KMS-11 (cell line): ENCODE measurements at regions not wholly inside any gene's neighbourhood (a gene's known extent, or its start where the extent isn't known, plus 50 kb on each side); places are given as distances from the start of the nearest gene placed in this dataset.
"Not testable (repeated sequence)": the region's sequence is repeated elsewhere in the genome, so short reads cannot be mapped to it uniquely, and the experiment has no call there.

Experiments used
- H2AFZ ChIP-seq: fragments of 200-600 bp; sonication (generic); 2 replicates; pipeline ENCODE4 v1.6.1; 2016; ENCODE audit warnings: antibody characterized with exemption, mixed run types, low read depth
- H3K27ac ChIP-seq: fragments of 200-600 bp; sonication (generic); 2 replicates; pipeline ENCODE4 v1.6.1; 2016; ENCODE audit warnings: mild to moderate bottlenecking, mixed run types
- H3K27me3 ChIP-seq: fragments of 200-600 bp; sonication (generic); 2 replicates; pipeline ENCODE4 v1.6.1; 2017; ENCODE audit warnings: mild to moderate bottlenecking, low read depth, mixed run types, moderate library complexity; ENCODE audit not compliant: insufficient read depth
- H3K36me3 ChIP-seq: fragments of 200-600 bp; sonication (generic); 2 replicates; pipeline ENCODE4 v1.6.1; 2017; ENCODE audit warnings: mild to moderate bottlenecking, mixed run types; ENCODE audit not compliant: insufficient read depth
- H3K4me1 ChIP-seq: fragments of 200-600 bp; sonication (generic); 2 replicates; pipeline ENCODE4 v1.6.1; 2016; ENCODE audit warnings: mild to moderate bottlenecking, low read depth, mixed run types; ENCODE audit not compliant: poor library complexity, severe bottlenecking
- H3K4me2 ChIP-seq: fragments of 200-600 bp; sonication (generic); 2 replicates; pipeline ENCODE4 v1.7.0; 2016; ENCODE audit warnings: mild to moderate bottlenecking, mixed run types
- H3K4me3 ChIP-seq: fragments of 200-600 bp; sonication (generic); IDR thresholded peaks from 2 replicates; pipeline ENCODE4 v1.6.1; 2017; ENCODE audit warnings: low read depth, low read length, mixed read lengths; ENCODE audit not compliant: insufficient read depth
- H3K79me2 ChIP-seq: fragments of 200-600 bp; sonication (generic); 2 replicates; pipeline ENCODE4 v1.6.1; 2016; ENCODE audit warnings: low read depth, mixed run types; ENCODE audit not compliant: insufficient read depth
- H3K9ac ChIP-seq: fragments of 200-600 bp; sonication (generic); 2 replicates; pipeline ENCODE4 v1.6.1; 2016; ENCODE audit warnings: mild to moderate bottlenecking, mixed run types
- H4K20me1 ChIP-seq: fragments of 200-600 bp; sonication (generic); 2 replicates; pipeline ENCODE4 v1.6.1; 2016; ENCODE audit warnings: mild to moderate bottlenecking, mixed run types; ENCODE audit not compliant: insufficient read depth

- H3K4me3 ChIP-seq, H3K27ac ChIP-seq, H3K79me2 ChIP-seq, H3K27me3 ChIP-seq, H3K9ac ChIP-seq, H3K4me1 ChIP-seq, H4K20me1 ChIP-seq, H2AFZ ChIP-seq, H3K4me2 ChIP-seq, H3K36me3 ChIP-seq: not testable (repeated sequence)
These were observed 283.4 kb downstream of the POTED start for GRCh38 chr21:13893025-13893424.

GRCh38 chr21:13892146-13892751 is 282.7 kb downstream of the POTED start:
- H3K27me3 ChIP-seq, H3K4me2 ChIP-seq, H3K27ac ChIP-seq, H2AFZ ChIP-seq, H4K20me1 ChIP-seq, H3K36me3 ChIP-seq, H3K79me2 ChIP-seq, H3K4me3 ChIP-seq, H3K4me1 ChIP-seq, H3K9ac ChIP-seq: not testable (repeated sequence)

- not testable (repeated sequence) for H3K36me3 ChIP-seq, H2AFZ ChIP-seq, H3K9ac ChIP-seq, H3K4me3 ChIP-seq, H3K4me2 ChIP-seq, H3K79me2 ChIP-seq, H3K27me3 ChIP-seq, H4K20me1 ChIP-seq, H3K27ac ChIP-seq, H3K4me1 ChIP-seq
These were observed 279.6 kb downstream of the POTED start for GRCh38 chr21:13889176-13889575.

GRCh38 chr21:13883641-13884395 is 274.2 kb downstream of the POTED start:
- H3K27ac ChIP-seq, H3K36me3 ChIP-seq, H3K9ac ChIP-seq, H3K27me3 ChIP-seq, H3K4me1 ChIP-seq, H3K4me3 ChIP-seq, H2AFZ ChIP-seq, H3K79me2 ChIP-seq, H4K20me1 ChIP-seq, H3K4me2 ChIP-seq: not testable (repeated sequence)

- not testable (repeated sequence) for H3K4me1 ChIP-seq, H3K4me3 ChIP-seq, H3K27ac ChIP-seq, H3K79me2 ChIP-seq, H4K20me1 ChIP-seq, H3K9ac ChIP-seq, H2AFZ ChIP-seq, H3K27me3 ChIP-seq, H3K36me3 ChIP-seq, H3K4me2 ChIP-seq
These were observed 267.9 kb downstream of the POTED start for GRCh38 chr21:13877503-13877902.

DNA sequence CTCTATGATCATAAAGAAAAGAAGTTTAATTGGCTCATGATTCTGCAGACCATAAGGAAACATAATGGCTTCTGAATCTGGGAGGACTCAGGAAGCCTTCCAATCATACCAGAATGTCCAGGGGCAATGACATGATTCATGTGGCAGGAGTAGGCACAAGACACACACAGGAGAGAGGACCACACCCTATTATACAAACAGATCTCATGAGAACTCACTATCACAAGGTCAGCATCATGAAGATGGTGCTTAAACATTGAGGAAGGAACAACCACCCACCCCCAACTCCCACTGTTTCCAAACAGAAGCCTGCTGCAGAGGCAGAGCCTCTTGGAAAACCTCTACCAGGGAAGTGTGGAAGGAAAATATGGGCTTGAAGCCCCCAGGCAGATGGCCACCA is 267.4 kb downstream of the POTED start:
- H3K4me3 ChIP-seq, H3K36me3 ChIP-seq, H3K9ac ChIP-seq, H3K79me2 ChIP-seq, H4K20me1 ChIP-seq, H3K27me3 ChIP-seq, H3K4me1 ChIP-seq, H2AFZ ChIP-seq, H3K4me2 ChIP-seq, H3K27ac ChIP-seq: not testable (repeated sequence)

- not testable (repeated sequence) for H4K20me1 ChIP-seq
These were observed 264.4 kb downstream of the POTED start for GRCh38 chr21:13874001-13874400.

More at GRCh38 chr21:13874001-13874400, 264.4 kb downstream of the POTED start:
- H3K4me1 ChIP-seq, H3K27me3 ChIP-seq, H3K4me3 ChIP-seq, H3K27ac ChIP-seq, H3K36me3 ChIP-seq, H3K79me2 ChIP-seq, H3K9ac ChIP-seq, H2AFZ ChIP-seq, H3K4me2 ChIP-seq: not testable (repeated sequence)
